Left lung (tissue), 4 donors: ENCODE measurements at regions not wholly inside any gene's neighbourhood (a gene's known extent, or its start where the extent isn't known, plus 50 kb on each side); places are given as distances from the start of the nearest gene placed in this dataset.

ENCODE experiments used
- ATAC-seq: fragments of 200-7000 bp; cut with Tn5 transposase; one replicate; pipeline ENCODE4 v1.9.1; 2020; ENCODE audit warnings: moderate library complexity
- DNase-seq, 4 donors: peaks; one replicate each; pipeline ENCODE4 v3.0.0-alpha.2; 2013 to 2020
- H3K27ac ChIP-seq, 2 donors: fragments of 200-600 bp; sonication (generic) in 1 of 2; one replicate each; pipeline versions ENCODE4 v1.5.0 to v1.8.0; 2020 to 2021
- H3K27me3 ChIP-seq, 2 donors: fragments of 200-600 bp; sonication (generic) in 1 of 2; one replicate each; pipeline versions ENCODE4 v1.5.0 to v1.8.0; 2020 to 2021
- H3K36me3 ChIP-seq, 2 donors: fragments of 200-600 bp; sonication (generic) in 1 of 2; one replicate each; pipeline versions ENCODE4 v1.5.0 to v1.8.0; 2020 to 2021
- H3K4me1 ChIP-seq, 2 donors: fragments of 200-600 bp; one replicate each; pipeline ENCODE4 v1.8.0; 2021
- H3K4me3 ChIP-seq, 2 donors: fragments of 200-600 bp; sonication (generic) in 1 of 2; one replicate each; pipeline versions ENCODE4 v1.5.0 to v1.8.0; 2020 to 2021; ENCODE audit warnings: mild to moderate bottlenecking in 1 of 2
- H3K9me3 ChIP-seq, 2 donors: fragments of 200-600 bp; sonication (generic) in 1 of 2; one replicate each; pipeline versions ENCODE4 v1.5.0 to v1.8.0; 2020 to 2021
- CTCF ChIP-seq, 2 donors: fragments of 200-600 bp; sonication (generic) in 1 of 2; IDR thresholded peaks; one replicate each; pipeline versions ENCODE4 v1.5.0 to v1.8.0; 2021; ENCODE audit warnings: antibody characterized with exemption in 2 of 2
- intact Hi-C, 2 donors: fragments of 100-400 bp; cut with DNase I; formaldehyde crosslinking; loops; one replicate each; pipeline versions ENCODE4 v1.11.2 to v1.14.2; 2022
- donor health status: DM: no; HTN: yes; CAD: no.
- donor health status: DM: no; HTN: no; CAD: no.

DNA sequence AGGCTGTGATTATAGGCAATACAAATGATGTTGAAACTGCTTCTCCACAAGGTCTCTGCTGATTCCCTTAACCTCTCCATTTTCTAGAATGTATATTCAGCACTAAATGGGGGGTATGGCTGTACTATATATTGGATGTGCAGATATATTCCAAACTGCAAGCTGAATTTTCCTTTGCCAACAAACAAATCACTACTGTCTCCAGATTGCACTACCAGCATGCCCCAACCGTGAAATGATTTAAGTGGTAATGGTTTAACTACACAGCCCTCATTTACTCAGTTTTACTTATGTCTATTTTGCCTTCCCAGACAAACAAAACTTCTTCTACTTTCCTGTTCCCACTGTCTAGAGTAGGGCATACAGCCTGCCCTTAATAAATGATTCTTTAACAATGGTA, 112.7 kb upstream of the GAREM1 start:
- H3K36me3 ChIP-seq: no peaks in the 10 kb centered on the region
- ATAC-seq (no peak), DNase-seq (no peak)
- intact Hi-C loops: no loop called here
- H3K27ac ChIP-seq: no peak overlapping the region
- H3K9me3 ChIP-seq: no peaks in the 10 kb centered on the region
- H3K27me3 ChIP-seq: no peaks in the 10 kb centered on the region
- H3K4me3 ChIP-seq: no peak overlapping the region
- TF ChIP-seq CTCF (IDR thresholded peaks at IDR 0.05): no peak
- H3K4me1 ChIP-seq: no peaks in the 10 kb centered on the region

GRCh38 chr18:32582455-32582854, 111.8 kb upstream of the GAREM1 start:
- no peak for TF ChIP-seq CTCF (IDR thresholded peaks at IDR 0.05)

DNA sequence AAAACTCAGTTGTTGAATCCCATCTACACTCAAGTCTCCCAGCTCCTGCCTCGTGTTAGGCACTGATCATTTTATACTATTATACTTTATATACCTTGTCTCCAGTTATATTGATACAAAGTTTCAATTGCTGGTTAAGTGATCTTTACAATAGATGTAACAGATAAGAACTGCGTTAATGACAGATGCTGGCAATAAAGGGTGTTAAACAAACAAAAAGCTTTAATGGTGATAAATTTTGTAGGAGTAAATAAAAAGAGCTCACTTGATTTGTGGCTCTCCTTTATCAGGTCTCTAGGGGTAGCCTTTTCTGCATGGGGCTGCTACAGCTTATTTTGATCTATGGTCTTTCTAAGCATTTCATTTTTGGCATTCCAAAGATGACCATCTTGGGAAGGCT, 106.9 kb upstream of the GAREM1 start:
- Histone ChIP-seq H3K27me3 (peaks cover 0 to 8% of the 10 kb centered on the region in 2 donors), H3K9me3 (no peaks in the 10 kb centered on the region), H3K36me3 (no peaks in the 10 kb centered on the region), H3K4me3 (no peak overlapping the region), H3K27ac (no peak overlapping the region), H3K4me1 (no peaks in the 10 kb centered on the region)
- intact Hi-C loops: no loop called here
- no peak for ATAC-seq
- no peak for DNase-seq
- no peak for TF ChIP-seq CTCF (IDR thresholded peaks at IDR 0.05)

More at GRCh38 chr18:32582455-32582854, 111.8 kb upstream of the GAREM1 start:
- no peak overlapping the region for H3K27ac ChIP-seq
- ATAC-seq (no peak), DNase-seq (no peak)
- intact Hi-C loops: no loop called here
- no peaks in the 10 kb centered on the region for H3K36me3 ChIP-seq
- H3K4me1 ChIP-seq: no peaks in the 10 kb centered on the region
- no peaks in the 10 kb centered on the region for H3K9me3 ChIP-seq
- H3K4me3 ChIP-seq: no peak overlapping the region
- H3K27me3 ChIP-seq: no peaks in the 10 kb centered on the region

- H3K36me3 ChIP-seq: no peaks in the 10 kb centered on the region
These were observed 105.7 kb upstream of the GAREM1 start for GRCh38 chr18:32576296-32576916.

GRCh38 chr18:32566960-32567359, 96.3 kb upstream of the GAREM1 start:
- DNase-seq: no peak
- no peak overlapping the region for H3K4me3 ChIP-seq
- no peaks in the 10 kb centered on the region for H3K36me3 ChIP-seq
- no peak for TF ChIP-seq CTCF (IDR thresholded peaks at IDR 0.05)
- intact Hi-C loops: no loop called here
- no peaks in the 10 kb centered on the region for H3K9me3 ChIP-seq
- no peak overlapping the region for H3K27ac ChIP-seq
- H3K4me1 ChIP-seq: no peaks in the 10 kb centered on the region
- H3K27me3 ChIP-seq: no peaks in the 10 kb centered on the region
- no peak for ATAC-seq

More at GRCh38 chr18:32576296-32576916, 105.7 kb upstream of the GAREM1 start:
- TF ChIP-seq CTCF (IDR thresholded peaks at IDR 0.05): peak in 1 of 2 donors; percentile 25
- no peak overlapping the region for H3K4me3 ChIP-seq
- no peak overlapping the region for H3K27ac ChIP-seq
- DNase-seq (peak in 2 of 4 donors; percentile 18 to 48), ATAC-seq (peak; percentile 46)
- intact Hi-C loops: no loop called here
- H3K4me1 ChIP-seq: no peaks in the 10 kb centered on the region
- no peaks in the 10 kb centered on the region for H3K9me3 ChIP-seq
- peaks cover 0 to 8% of the 10 kb centered on the region in 2 donors for H3K27me3 ChIP-seq
